H1 (cell line): ENCODE measurements at regions not wholly inside any gene's neighbourhood (a gene's known extent, or its start where the extent isn't known, plus 50 kb on each side); places are given as distances from the start of the nearest gene placed in this dataset.

Experiments
- CTCF ChIA-PET: fragments of 300-600 bp; sonication (Branson Sonifier 250); formaldehyde crosslinking; loops from one replicate; lab custom pipeline; 2021; ENCODE audit not compliant: partially characterized antibody; lab: Charles Lee
- POLR2A ChIA-PET: fragments of 300-600 bp; sonication (Branson Sonifier 250); formaldehyde crosslinking; loops from one replicate; lab custom pipeline; 2021; ENCODE audit warnings: inconsistent platforms; ENCODE audit not compliant: partially characterized antibody; lab: Charles Lee
- DNase-seq, 2 experiments: peaks; one replicate each; pipeline versions ENCODE4 v3.0.0 to v3.0.0-alpha.2; 2010 to 2022; ENCODE audit warnings: low spot score in 2 of 2, low read depth in 1 of 2, mixed read lengths in 1 of 2
- FAIRE-seq: peaks from 2 replicates; lab custom pipeline; 2011; peaks lifted over from hg19 to GRCh38; lab: Jason Lieb, UNC
- H2AFZ ChIP-seq: 2 replicates; pipeline ENCODE4 v1.8.1; 2012; ENCODE audit warnings: low read length, inconsistent platforms
- H2AK5ac ChIP-seq: 2 replicates; pipeline ENCODE4 v1.6.1; 2013; ENCODE audit warnings: low read depth, low read length
- H2BK120ac ChIP-seq: replicated peaks from 2 replicates; pipeline ENCODE3; 2013; ENCODE audit warnings: low read depth, low read length, inconsistent platforms
- H2BK12ac ChIP-seq: 2 replicates; pipeline ENCODE4 v1.6.1; 2013; ENCODE audit warnings: low read depth, low read length
- H2BK15ac ChIP-seq: 2 replicates; pipeline ENCODE4 v1.6.1; 2013; ENCODE audit warnings: low read length
- H2BK20ac ChIP-seq: 2 replicates; pipeline ENCODE4 v1.6.1; 2013; ENCODE audit warnings: low read length
- H2BK5ac ChIP-seq: 2 replicates; pipeline ENCODE4 v1.6.1; 2013; ENCODE audit warnings: low read depth, low read length
- H3K14ac ChIP-seq: 2 replicates; pipeline ENCODE4 v1.6.1; 2013; ENCODE audit warnings: inconsistent platforms; ENCODE audit not compliant: insufficient read length
- H3K18ac ChIP-seq: 2 replicates; pipeline ENCODE4 v1.6.1; 2013; ENCODE audit warnings: low read length; ENCODE audit errors: extremely low read depth
- H3K23ac ChIP-seq: 2 replicates; pipeline ENCODE4 v1.6.1; 2013; ENCODE audit warnings: inconsistent platforms; ENCODE audit not compliant: insufficient read length
- H3K23me2 ChIP-seq: 2 replicates; pipeline ENCODE4 v1.6.1; 2013; ENCODE audit warnings: low read depth, low read length
- H3K27ac ChIP-seq: 2 replicates; pipeline ENCODE4 v1.6.1; 2011; ENCODE audit warnings: low read depth, low read length, inconsistent platforms
- H3K27me3 ChIP-seq, 4 experiments: replicated peaks in 1 of 4; 1 replicate in 1 of 4; 2 replicates in 3 of 4; pipeline versions ENCODE4 v1.6.1 to v1.8.1; 2011 to 2013; ENCODE audit warnings: low read length in 3 of 4, mild to moderate bottlenecking in 3 of 4, inconsistent platforms in 2 of 4, mixed read lengths in 2 of 4, moderate library complexity in 1 of 4; ENCODE audit not compliant: control insufficient read depth in 3 of 4, insufficient read depth in 3 of 4; ENCODE audit errors: extremely low read depth in 1 of 4
- H3K36me3 ChIP-seq, 4 experiments: 2 replicates each; pipeline versions ENCODE4 v1.6.1 to v1.8.1; 2011 to 2013; ENCODE audit warnings: mild to moderate bottlenecking in 4 of 4, low read length in 3 of 4, moderate library complexity in 2 of 4, control low read depth in 1 of 4, inconsistent platforms in 1 of 4; ENCODE audit not compliant: insufficient read depth in 4 of 4, control insufficient read depth in 2 of 4
- H3K4ac ChIP-seq: replicated peaks from 2 replicates; pipeline ENCODE3; 2013; ENCODE audit warnings: low read length, low read depth, mixed read lengths, inconsistent platforms; ENCODE audit not compliant: insufficient read length
- H3K4me1 ChIP-seq, 4 experiments: replicated peaks in 1 of 4; 1 replicate in 1 of 4; 2 replicates in 3 of 4; pipeline versions ENCODE4 v1.6.1 to v1.8.1; 2011 to 2013; ENCODE audit warnings: low read length in 3 of 4, inconsistent platforms in 2 of 4, mixed read lengths in 1 of 4; ENCODE audit not compliant: insufficient read depth in 4 of 4, control insufficient read depth in 3 of 4
- H3K4me2 ChIP-seq, 2 experiments: 2 replicates each; pipeline versions ENCODE4 v1.6.1 to v1.8.1; 2011 to 2013; ENCODE audit warnings: low read depth in 2 of 2, low read length in 2 of 2, control low read depth in 1 of 2, inconsistent platforms in 1 of 2, mild to moderate bottlenecking in 1 of 2; ENCODE audit not compliant: insufficient read depth in 1 of 2
- H3K4me3 ChIP-seq, 4 experiments: fragments of 200-600, 300-600 bp in 1 of 4; sonication (generic), shearing (Covaris generic), sonication (Bioruptor Twin) in 1 of 4; 2 replicates each; pipeline versions ENCODE4 v1.5.1 to v1.8.1; 2011 to 2016; ENCODE audit warnings: low read length in 4 of 4, low read depth in 3 of 4, control low read depth in 2 of 4, inconsistent platforms in 2 of 4, mild to moderate bottlenecking in 2 of 4, mixed read lengths in 1 of 4, moderate library complexity in 1 of 4; ENCODE audit not compliant: insufficient read depth in 2 of 4; ENCODE audit errors: extremely low read depth in 1 of 4
- H3K56ac ChIP-seq: replicated peaks from 2 replicates; pipeline ENCODE3; 2013; ENCODE audit warnings: low read depth, mild to moderate bottlenecking, mixed read lengths, low read length, inconsistent platforms; ENCODE audit not compliant: insufficient read length
- H3K79me1 ChIP-seq: 2 replicates; pipeline ENCODE4 v1.6.1; 2013; ENCODE audit warnings: low read depth, low read length, control low read depth
- H3K79me2 ChIP-seq, 2 experiments: 2 replicates each; pipeline versions ENCODE4 v1.6.1 to v1.8.1; 2012 to 2013; ENCODE audit warnings: low read length in 2 of 2, mild to moderate bottlenecking in 2 of 2, inconsistent platforms in 1 of 2; ENCODE audit not compliant: insufficient read depth in 2 of 2, control insufficient read depth in 1 of 2
- H3K9ac ChIP-seq, 4 experiments: replicated peaks in 1 of 4; 1 replicate in 1 of 4; 2 replicates in 3 of 4; pipeline versions ENCODE4 v1.6.1 to v1.8.1; 2011 to 2013; ENCODE audit warnings: low read depth in 3 of 4, low read length in 3 of 4, control low read depth in 2 of 4, mild to moderate bottlenecking in 2 of 4, moderate library complexity in 2 of 4, inconsistent platforms in 1 of 4; ENCODE audit errors: extremely low read depth in 1 of 4
- H3K9me3 ChIP-seq, 2 experiments: 2 replicates each; pipeline versions ENCODE4 v1.6.1 to v1.8.1; 2012 to 2013; ENCODE audit warnings: mild to moderate bottlenecking in 2 of 2, moderate library complexity in 2 of 2, control low read depth in 1 of 2, inconsistent platforms in 1 of 2, low read depth in 1 of 2, low read length in 1 of 2, mixed read lengths in 1 of 2; ENCODE audit not compliant: insufficient read depth in 2 of 2
- H4K20me1 ChIP-seq, 2 experiments: replicated peaks in 1 of 2; 2 replicates each; pipeline versions ENCODE3 to v1.8.1; 2011 to 2013; ENCODE audit warnings: inconsistent platforms in 2 of 2, low read length in 2 of 2, mild to moderate bottlenecking in 1 of 2; ENCODE audit not compliant: insufficient read depth in 2 of 2, control insufficient read depth in 1 of 2
- H4K5ac ChIP-seq: 2 replicates; pipeline ENCODE4 v1.6.1; 2013; ENCODE audit warnings: low read length, low read depth, mixed read lengths, inconsistent platforms; ENCODE audit not compliant: insufficient read length
- H4K8ac ChIP-seq: 2 replicates; pipeline ENCODE4 v1.8.0; 2013; ENCODE audit warnings: mild to moderate bottlenecking, moderate library complexity, low read length, inconsistent platforms; ENCODE audit not compliant: insufficient read depth; ENCODE audit errors: extremely low read depth
- H4K91ac ChIP-seq: replicated peaks from 2 replicates; pipeline ENCODE3; 2013; ENCODE audit warnings: low read length, mixed read lengths, inconsistent platforms; ENCODE audit not compliant: insufficient read length
- CBX5 ChIP-seq: fragments of 300-800, 300-1000 bp; sonication (generic); IDR thresholded peaks from 2 replicates; pipeline ENCODE4 v1.7.1; 2016; ENCODE audit warnings: antibody characterized with exemption, low read length, low read depth
- EZH2 ChIP-seq: fragments of 200-600 bp; sonication (generic); IDR thresholded peaks from 2 replicates; pipeline ENCODE4 v1.7.1; 2012; ENCODE audit warnings: low read depth, mild to moderate bottlenecking, moderate library complexity, low read length, inconsistent platforms; ENCODE audit not compliant: severe bottlenecking
- POLR2A ChIP-seq, 2 experiments: IDR thresholded peaks; 1 replicate in 1 of 2; 2 replicates in 1 of 2; pipeline ENCODE4 v1.6.1; 2011; ENCODE audit warnings: low read depth in 2 of 2, low read length in 2 of 2, mild to moderate bottlenecking in 2 of 2; ENCODE audit errors: control extremely low read depth in 1 of 2
- SIX5 ChIP-seq: IDR thresholded peaks from 2 replicates; pipeline ENCODE4 v1.6.1; 2011; ENCODE audit warnings: mild to moderate bottlenecking, low read depth, low read length
- TAF7 ChIP-seq: optimal IDR thresholded peaks from 2 replicates; pipeline ENCODE3; 2011; ENCODE audit warnings: low read depth, mild to moderate bottlenecking, inconsistent platforms, low read length, moderate library complexity, borderline replicate concordance
- TBP ChIP-seq: IDR thresholded peaks from 2 replicates; pipeline ENCODE4 v1.6.1; 2011; ENCODE audit warnings: low read depth, low read length, improper control_type of control experiment
- ZNF274 ChIP-seq: IDR thresholded peaks from 2 replicates; pipeline ENCODE4 v1.7.0; 2012; ENCODE audit warnings: low read length, borderline replicate concordance; ENCODE audit errors: extremely low read depth
- WGBS, 2 experiments: shearing (Covaris generic) in 1 of 2; methylation state at CpG; one replicate each; pipeline versions ENCODE4 v1.1.6 to v1.1.7; 2013 to 2015; ENCODE audit warnings: low lambda C conversion rate in 2 of 2, mixed read lengths in 2 of 2, inconsistent platforms in 1 of 2, low coverage in 1 of 2, missing lambda C conversion rate in 1 of 2; ENCODE audit not compliant: insufficient replicate concordance in 2 of 2, insufficient coverage in 1 of 2, insufficient read length in 1 of 2; ENCODE audit errors: extremely low coverage in 1 of 2, missing lambda C conversion rate in 1 of 2; 5-methylcytosine and 5-hydroxymethylcytosine counted together
- TF ChIP-seq, protein P1 (sequence below), 3 experiments: IDR thresholded peaks; 1 replicate in 2 of 3; 2 replicates in 1 of 3; pipeline versions ENCODE4 v1.5.1 to v1.6.1; 2011; ENCODE audit warnings: low read length in 3 of 3, mild to moderate bottlenecking in 3 of 3, inconsistent platforms in 2 of 3, low read depth in 1 of 3, moderate library complexity in 1 of 3; ENCODE audit not compliant: insufficient read depth in 1 of 3; ENCODE audit errors: control extremely low read depth in 1 of 3
- TF ChIP-seq, protein P2 (sequence below): IDR thresholded peaks from 2 replicates; pipeline ENCODE4 v1.6.1; 2012; ENCODE audit warnings: low read length, inconsistent platforms
- TF ChIP-seq, protein P3 (sequence below): IDR thresholded peaks from 2 replicates; pipeline ENCODE4 v1.6.1; 2011; ENCODE audit warnings: low read length, improper control_type of control experiment

DNA sequence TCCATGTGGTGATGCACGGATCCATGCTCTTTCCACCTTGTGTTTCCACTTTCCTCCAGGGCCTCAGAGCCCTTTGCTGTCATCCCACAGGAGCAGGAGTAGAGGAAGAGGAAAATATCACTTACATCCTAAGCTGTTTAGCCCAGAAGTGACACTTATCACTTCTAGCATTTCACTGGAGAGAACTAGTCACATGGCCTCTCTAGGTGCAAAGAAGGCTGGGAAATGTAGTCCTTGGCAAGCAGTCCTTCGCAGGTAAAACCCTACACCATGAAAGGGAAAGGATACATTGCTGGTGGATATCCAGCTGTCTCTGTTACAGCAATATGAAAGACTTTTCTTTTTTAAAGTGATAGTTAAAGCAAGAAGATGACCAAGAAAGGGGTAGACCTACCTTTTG lies 185.9 kb downstream of the RGS9 start:
- H4K8ac ChIP-seq = no peak overlapping the region
- FAIRE-seq (peak; percentile 70), DNase-seq (no peak)
- no peak overlapping the region for H2BK120ac ChIP-seq
- no peak overlapping the region for H3K14ac ChIP-seq
- H3K27ac ChIP-seq = no peak overlapping the region
- H2BK12ac ChIP-seq = no peak overlapping the region
- no peak overlapping the region for H2BK5ac ChIP-seq
- no peak overlapping the region for H3K9ac ChIP-seq
- H3K23ac ChIP-seq = no peak overlapping the region
- H3K56ac ChIP-seq = no peak overlapping the region
- no peaks in the 10 kb centered on the region for H3K79me2 ChIP-seq
- no peaks in the 10 kb centered on the region for H3K36me3 ChIP-seq
- WGBS, 2 experiments = 73% methylated on average over 2 of the region's 2 CpGs; no CpG with 5 or more reads in 1 of the 2 experiments
- CTCF ChIA-PET = no interaction called here
- H2AFZ ChIP-seq = 0 out of 2 replicates have a peak overlapping the region, but pooled peaks have one; percentile 78
- H3K18ac ChIP-seq = no peak overlapping the region
- H2AK5ac ChIP-seq = no peak overlapping the region
- no peaks in the 10 kb centered on the region for H3K4me1 ChIP-seq
- H3K27me3 ChIP-seq = no peaks in the 10 kb centered on the region
- no peak overlapping the region for H4K5ac ChIP-seq
- no peaks in the 10 kb centered on the region for H3K9me3 ChIP-seq
- no peaks in the 10 kb centered on the region for H4K20me1 ChIP-seq
- no peaks in the 10 kb centered on the region for H3K23me2 ChIP-seq
- H3K79me1 ChIP-seq = no peaks in the 10 kb centered on the region
- H2BK15ac ChIP-seq = no peak overlapping the region
- H3K4me2 ChIP-seq = no peak overlapping the region
- POLR2A ChIA-PET = no interaction called here
- no peak overlapping the region for H4K91ac ChIP-seq
- no peak overlapping the region for H3K4ac ChIP-seq
- H2BK20ac ChIP-seq = no peak overlapping the region
- no peak overlapping the region for H3K4me3 ChIP-seq
- TF ChIP-seq, protein P1, sequence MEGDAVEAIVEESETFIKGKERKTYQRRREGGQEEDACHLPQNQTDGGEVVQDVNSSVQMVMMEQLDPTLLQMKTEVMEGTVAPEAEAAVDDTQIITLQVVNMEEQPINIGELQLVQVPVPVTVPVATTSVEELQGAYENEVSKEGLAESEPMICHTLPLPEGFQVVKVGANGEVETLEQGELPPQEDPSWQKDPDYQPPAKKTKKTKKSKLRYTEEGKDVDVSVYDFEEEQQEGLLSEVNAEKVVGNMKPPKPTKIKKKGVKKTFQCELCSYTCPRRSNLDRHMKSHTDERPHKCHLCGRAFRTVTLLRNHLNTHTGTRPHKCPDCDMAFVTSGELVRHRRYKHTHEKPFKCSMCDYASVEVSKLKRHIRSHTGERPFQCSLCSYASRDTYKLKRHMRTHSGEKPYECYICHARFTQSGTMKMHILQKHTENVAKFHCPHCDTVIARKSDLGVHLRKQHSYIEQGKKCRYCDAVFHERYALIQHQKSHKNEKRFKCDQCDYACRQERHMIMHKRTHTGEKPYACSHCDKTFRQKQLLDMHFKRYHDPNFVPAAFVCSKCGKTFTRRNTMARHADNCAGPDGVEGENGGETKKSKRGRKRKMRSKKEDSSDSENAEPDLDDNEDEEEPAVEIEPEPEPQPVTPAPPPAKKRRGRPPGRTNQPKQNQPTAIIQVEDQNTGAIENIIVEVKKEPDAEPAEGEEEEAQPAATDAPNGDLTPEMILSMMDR (IDR thresholded peaks at IDR 0.05; ENCODE audit: control extremely low read depth in 1 of 3, insufficient read depth in 1 of 3, low read depth in 1 of 3, low read length in 3 of 3) = no peak
- TF ChIP-seq TBP = no peak
- TF ChIP-seq, protein P2, sequence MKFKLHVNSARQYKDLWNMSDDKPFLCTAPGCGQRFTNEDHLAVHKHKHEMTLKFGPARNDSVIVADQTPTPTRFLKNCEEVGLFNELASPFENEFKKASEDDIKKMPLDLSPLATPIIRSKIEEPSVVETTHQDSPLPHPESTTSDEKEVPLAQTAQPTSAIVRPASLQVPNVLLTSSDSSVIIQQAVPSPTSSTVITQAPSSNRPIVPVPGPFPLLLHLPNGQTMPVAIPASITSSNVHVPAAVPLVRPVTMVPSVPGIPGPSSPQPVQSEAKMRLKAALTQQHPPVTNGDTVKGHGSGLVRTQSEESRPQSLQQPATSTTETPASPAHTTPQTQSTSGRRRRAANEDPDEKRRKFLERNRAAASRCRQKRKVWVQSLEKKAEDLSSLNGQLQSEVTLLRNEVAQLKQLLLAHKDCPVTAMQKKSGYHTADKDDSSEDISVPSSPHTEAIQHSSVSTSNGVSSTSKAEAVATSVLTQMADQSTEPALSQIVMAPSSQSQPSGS = no peak
- TF ChIP-seq, protein P3, sequence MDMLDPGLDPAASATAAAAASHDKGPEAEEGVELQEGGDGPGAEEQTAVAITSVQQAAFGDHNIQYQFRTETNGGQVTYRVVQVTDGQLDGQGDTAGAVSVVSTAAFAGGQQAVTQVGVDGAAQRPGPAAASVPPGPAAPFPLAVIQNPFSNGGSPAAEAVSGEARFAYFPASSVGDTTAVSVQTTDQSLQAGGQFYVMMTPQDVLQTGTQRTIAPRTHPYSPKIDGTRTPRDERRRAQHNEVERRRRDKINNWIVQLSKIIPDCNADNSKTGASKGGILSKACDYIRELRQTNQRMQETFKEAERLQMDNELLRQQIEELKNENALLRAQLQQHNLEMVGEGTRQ = peak; percentile 78
- no peak for TF ChIP-seq ZNF274
- TF ChIP-seq CBX5 = no peak
- no peak for TF ChIP-seq TAF7
- no peak for TF ChIP-seq POLR2A (IDR thresholded peaks at IDR 0.05; ENCODE audit: control extremely low read depth in 1 of 2, low read depth in 2 of 2, low read length in 2 of 2)
- TF ChIP-seq SIX5 = peak; percentile 60
- TF ChIP-seq EZH2 = no peak
